IMR-90 (cell line): ENCODE measurements at regions not wholly inside any gene's neighbourhood (a gene's known extent, or its start where the extent isn't known, plus 50 kb on each side); places are given as distances from the start of the nearest gene placed in this dataset.

Experiments
- ATAC-seq: fragments of 200-7000 bp; cut with Tn5 transposase; 2 replicates; pipeline ENCODE4 v1.9.1; 2020; ENCODE audit warnings: low read depth, mild to moderate bottlenecking, moderate library complexity
- BruUV-seq: library from RNA; stranded (reverse); fragments of 400-500 nt; replicated peaks from 2 replicates; lab custom pipeline; 2021; lab: Mats Ljungman, UMichigan
- CTCF ChIA-PET: fragments of 300-600 bp; formaldehyde crosslinking; extraction: SDS; loops from one replicate; lab custom pipeline; 2021; ENCODE audit warnings: antibody characterized with exemption; lab: Yijun Ruan, JAX
- POLR2A ChIA-PET: fragments of 300-600 bp; sonication (Branson Sonifier 250); formaldehyde crosslinking; loops from one replicate; lab custom pipeline; 2022; ENCODE audit warnings: antibody characterized with exemption; ENCODE audit not compliant: unreplicated experiment; lab: Charles Lee
- DNase-seq: peaks from one replicate; pipeline ENCODE4 v3.0.0; 2013
- H2AFZ ChIP-seq: replicated peaks from 2 replicates; pipeline ENCODE3; 2013; ENCODE audit warnings: low read length, mild to moderate bottlenecking; ENCODE audit not compliant: poor library complexity
- H2AK5ac ChIP-seq: 2 replicates; pipeline ENCODE4 v1.6.1; 2013; ENCODE audit warnings: low read depth, low read length, inconsistent platforms
- H2AK9ac ChIP-seq: replicated peaks from 2 replicates; pipeline ENCODE3; 2013; ENCODE audit warnings: mild to moderate bottlenecking, low read depth, low read length, moderate library complexity; ENCODE audit not compliant: poor library complexity
- H2BK120ac ChIP-seq: 2 replicates; pipeline ENCODE4 v1.6.1; 2013; ENCODE audit warnings: low read depth, low read length, inconsistent platforms
- H2BK15ac ChIP-seq: 3 replicates; pipeline ENCODE4 v1.6.1; 2013; ENCODE audit warnings: low read depth, low read length, inconsistent platforms
- H2BK20ac ChIP-seq: 2 replicates; pipeline ENCODE4 v1.6.1; 2013; ENCODE audit warnings: low read depth, mild to moderate bottlenecking, inconsistent platforms, low read length, moderate library complexity
- H2BK5ac ChIP-seq: 2 replicates; pipeline ENCODE4 v1.6.1; 2013; ENCODE audit warnings: mild to moderate bottlenecking, low read depth, low read length, inconsistent platforms; ENCODE audit not compliant: poor library complexity, severe bottlenecking
- H3K14ac ChIP-seq: replicated peaks from 2 replicates; pipeline ENCODE4 v1.6.1; 2013; ENCODE audit warnings: low read depth, low read length, inconsistent platforms
- H3K18ac ChIP-seq: 2 replicates; pipeline ENCODE4 v1.6.1; 2013; ENCODE audit warnings: low read depth, low read length, control low read depth
- H3K23ac ChIP-seq: 2 replicates; pipeline ENCODE4 v1.6.1; 2013; ENCODE audit warnings: low read depth, low read length, inconsistent platforms
- H3K27ac ChIP-seq: 2 replicates; pipeline ENCODE4 v1.5.1; 2013; ENCODE audit warnings: mild to moderate bottlenecking, control low read depth, low read length; ENCODE audit not compliant: insufficient read depth
- H3K27me3 ChIP-seq: 2 replicates; pipeline ENCODE4 v1.6.1; 2013; ENCODE audit warnings: low read length; ENCODE audit not compliant: control insufficient read depth, insufficient read depth
- H3K36me3 ChIP-seq: 2 replicates; pipeline ENCODE4 v1.6.1; 2013; ENCODE audit warnings: low read length, mixed read lengths; ENCODE audit not compliant: control insufficient read depth, insufficient read depth
- H3K4ac ChIP-seq: 2 replicates; pipeline ENCODE4 v1.6.1; 2013; ENCODE audit warnings: low read depth, low read length, inconsistent platforms
- H3K4me1 ChIP-seq: 2 replicates; pipeline ENCODE4 v1.6.1; 2013; ENCODE audit warnings: low read length, mixed read lengths; ENCODE audit not compliant: control insufficient read depth, insufficient read depth
- H3K4me2 ChIP-seq: 2 replicates; pipeline ENCODE4 v1.6.1; 2013; ENCODE audit warnings: low read depth, mild to moderate bottlenecking, control low read depth, low read length, moderate library complexity
- H3K4me3 ChIP-seq: 2 replicates; pipeline ENCODE4 v1.5.1; 2013; ENCODE audit warnings: low read depth, mild to moderate bottlenecking, control low read depth, low read length, moderate library complexity; ENCODE audit not compliant: insufficient read depth
- H3K56ac ChIP-seq: 2 replicates; pipeline ENCODE4 v1.6.1; 2013; ENCODE audit warnings: low read length, inconsistent platforms; ENCODE audit not compliant: insufficient read depth; ENCODE audit errors: extremely low read depth
- H3K79me1 ChIP-seq, 2 experiments: 2 replicates each; pipeline ENCODE4 v1.6.1; 2013; ENCODE audit warnings: low read length in 2 of 2, inconsistent platforms in 1 of 2, low read depth in 1 of 2
- H3K9ac ChIP-seq: 2 replicates; pipeline ENCODE4 v1.6.1; 2013; ENCODE audit warnings: low read depth, low read length, control low read depth
- H3K9me1 ChIP-seq: 2 replicates; pipeline ENCODE4 v1.6.1; 2013; ENCODE audit warnings: low read length, inconsistent platforms; ENCODE audit not compliant: insufficient read depth
- H3K9me3 ChIP-seq: 2 replicates; pipeline ENCODE4 v1.6.1; 2013; ENCODE audit warnings: low read length; ENCODE audit not compliant: control insufficient read depth, insufficient read depth
- H4K20me1 ChIP-seq: 2 replicates; pipeline ENCODE4 v1.6.1; 2013; ENCODE audit warnings: low read length, inconsistent platforms; ENCODE audit not compliant: insufficient read depth
- H4K5ac ChIP-seq: 2 replicates; pipeline ENCODE4 v1.6.1; 2013; ENCODE audit warnings: mild to moderate bottlenecking, low read depth, low read length, control low read depth
- H4K8ac ChIP-seq, 2 experiments: 2 replicates each; pipeline ENCODE4 v1.6.1; 2013; ENCODE audit warnings: low read depth in 2 of 2, low read length in 2 of 2, control low read depth in 1 of 2, inconsistent platforms in 1 of 2
- H4K91ac ChIP-seq: 2 replicates; pipeline ENCODE4 v1.6.1; 2013; ENCODE audit warnings: low read depth, low read length, inconsistent platforms; ENCODE audit not compliant: insufficient read depth
- BHLHE40 ChIP-seq: fragments of 150-350 bp; IDR thresholded peaks from 2 replicates; pipeline ENCODE4 v1.6.1; 2016; ENCODE audit warnings: mild to moderate bottlenecking, low read depth, low read length
- CHD1 ChIP-seq: IDR thresholded peaks from 2 replicates; pipeline ENCODE4 v1.6.1; 2012; ENCODE audit warnings: low read depth, low read length, improper control_type of control experiment
- FOS ChIP-seq: fragments of 150-350 bp; IDR thresholded peaks from 2 replicates; pipeline ENCODE4 v1.6.1; 2016; ENCODE audit warnings: low read depth, low read length
- NFE2L2 ChIP-seq: fragments of 150-350 bp; IDR thresholded peaks from 2 replicates; pipeline ENCODE4 v1.6.1; 2016; ENCODE audit warnings: low read depth, mild to moderate bottlenecking, low read length
- RAD21 ChIP-seq: IDR thresholded peaks from 2 replicates; pipeline ENCODE4 v1.6.1; 2012; ENCODE audit warnings: low read length, improper control_type of control experiment
- RFX5 ChIP-seq: IDR thresholded peaks from 2 replicates; pipeline ENCODE4 v1.8.0; 2012; ENCODE audit warnings: low read depth, mild to moderate bottlenecking, low read length, moderate library complexity
- SMC3 ChIP-seq: fragments of 150-350 bp; IDR thresholded peaks from 2 replicates; pipeline ENCODE4 v1.6.1; 2016; ENCODE audit warnings: low read depth, mild to moderate bottlenecking, antibody characterized with exemption, low read length, moderate library complexity
- WGBS, 2 experiments: methylation state at CpG; one replicate each; pipeline versions ENCODE4 v1.1.5 to v1.1.7; 2013; ENCODE audit warnings: missing lambda C conversion rate in 2 of 2; ENCODE audit not compliant: insufficient read length in 1 of 2; ENCODE audit errors: extremely low coverage in 2 of 2; 5-methylcytosine and 5-hydroxymethylcytosine counted together
- dilution Hi-C: fragments of 300-500 bp; cut with HindIII; formaldehyde crosslinking; loops from one replicate; pipeline ENCODE4 v1.14.3; 2018; ENCODE audit warnings: low sequenced_read_pairs; ENCODE audit not compliant: unreplicated experiment
- in situ Hi-C: fragments of 300-500 bp; cut with MboI; formaldehyde crosslinking; loops from 3 replicates; pipeline ENCODE4 v1.14.3; 2019; ENCODE audit warnings: low sequenced_read_pairs, inconsistent platforms, mixed read lengths
- intact Hi-C: fragments of 100-400 bp; cut with micrococcal nuclease; formaldehyde crosslinking; loops from 2 replicates; pipeline ENCODE4 v1.10.0; 2022
- TF ChIP-seq, protein P1 (sequence below): conservative IDR thresholded peaks from 2 replicates; pipeline ENCODE4 v1.5.1; 2012; ENCODE audit warnings: mild to moderate bottlenecking, low read depth, low read length, improper control_type of control experiment
- TF ChIP-seq, protein P2 (sequence below): fragments of 150-350 bp; IDR thresholded peaks from 2 replicates; pipeline ENCODE4 v1.6.1; 2016; ENCODE audit warnings: low read depth, mild to moderate bottlenecking, low read length, moderate library complexity, borderline replicate concordance

DNA sequence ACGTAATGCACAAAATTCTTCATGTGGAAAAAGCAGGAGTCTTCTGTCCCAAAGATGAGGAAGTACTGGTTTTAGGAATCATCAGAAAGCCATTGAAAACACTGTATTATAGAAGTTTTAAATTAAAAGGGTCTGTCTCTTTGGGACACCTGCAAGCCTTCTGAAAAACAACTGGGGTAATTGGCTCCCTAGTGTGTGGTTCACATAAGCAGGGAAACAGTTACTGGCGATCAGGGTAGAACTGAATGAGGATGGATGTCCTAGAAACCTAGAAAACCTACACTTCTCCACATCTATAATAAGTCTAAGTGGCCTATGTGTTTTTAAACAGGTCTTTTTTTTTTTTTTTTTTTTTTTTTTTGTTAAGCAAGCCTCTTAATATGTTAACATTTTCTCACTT, 945.5 kb upstream of the PCDH10 start:
- Histone ChIP-seq H2AK9ac (no peak overlapping the region), H3K14ac (no peak overlapping the region), H3K18ac (no peak overlapping the region), H3K23ac (no peak overlapping the region), H3K9ac (no peak overlapping the region), H2BK20ac (no peak overlapping the region), H3K4me2 (no peak overlapping the region), H3K4me3 (no peak overlapping the region), H2AK5ac (no peak overlapping the region), H4K8ac (no peak overlapping the region), H3K9me1 (no peaks in the 10 kb centered on the region), H2BK5ac (no peak overlapping the region), H4K5ac (no peak overlapping the region), H4K91ac (no peak overlapping the region), H3K4ac (no peak overlapping the region), H3K27ac (no peak overlapping the region), H4K20me1 (no peaks in the 10 kb centered on the region), H3K9me3 (no peaks in the 10 kb centered on the region), H2BK120ac (no peak overlapping the region), H2AFZ (no peak overlapping the region), H3K4me1 (no peaks in the 10 kb centered on the region), H3K36me3 (no peaks in the 10 kb centered on the region), H3K56ac (no peak overlapping the region), H3K79me1 (no peaks in the 10 kb centered on the region), H2BK15ac (no peak overlapping the region), H3K27me3 (no peaks in the 10 kb centered on the region)
- CTCF ChIA-PET: no interaction called here
- TF ChIP-seq, protein P1, sequence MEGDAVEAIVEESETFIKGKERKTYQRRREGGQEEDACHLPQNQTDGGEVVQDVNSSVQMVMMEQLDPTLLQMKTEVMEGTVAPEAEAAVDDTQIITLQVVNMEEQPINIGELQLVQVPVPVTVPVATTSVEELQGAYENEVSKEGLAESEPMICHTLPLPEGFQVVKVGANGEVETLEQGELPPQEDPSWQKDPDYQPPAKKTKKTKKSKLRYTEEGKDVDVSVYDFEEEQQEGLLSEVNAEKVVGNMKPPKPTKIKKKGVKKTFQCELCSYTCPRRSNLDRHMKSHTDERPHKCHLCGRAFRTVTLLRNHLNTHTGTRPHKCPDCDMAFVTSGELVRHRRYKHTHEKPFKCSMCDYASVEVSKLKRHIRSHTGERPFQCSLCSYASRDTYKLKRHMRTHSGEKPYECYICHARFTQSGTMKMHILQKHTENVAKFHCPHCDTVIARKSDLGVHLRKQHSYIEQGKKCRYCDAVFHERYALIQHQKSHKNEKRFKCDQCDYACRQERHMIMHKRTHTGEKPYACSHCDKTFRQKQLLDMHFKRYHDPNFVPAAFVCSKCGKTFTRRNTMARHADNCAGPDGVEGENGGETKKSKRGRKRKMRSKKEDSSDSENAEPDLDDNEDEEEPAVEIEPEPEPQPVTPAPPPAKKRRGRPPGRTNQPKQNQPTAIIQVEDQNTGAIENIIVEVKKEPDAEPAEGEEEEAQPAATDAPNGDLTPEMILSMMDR: no peak
- TF ChIP-seq FOS (no peak), CHD1 (no peak), SMC3 (no peak), RAD21 (no peak), RFX5 (no peak), BHLHE40 (no peak), NFE2L2 (no peak)
- TF ChIP-seq, protein P2, sequence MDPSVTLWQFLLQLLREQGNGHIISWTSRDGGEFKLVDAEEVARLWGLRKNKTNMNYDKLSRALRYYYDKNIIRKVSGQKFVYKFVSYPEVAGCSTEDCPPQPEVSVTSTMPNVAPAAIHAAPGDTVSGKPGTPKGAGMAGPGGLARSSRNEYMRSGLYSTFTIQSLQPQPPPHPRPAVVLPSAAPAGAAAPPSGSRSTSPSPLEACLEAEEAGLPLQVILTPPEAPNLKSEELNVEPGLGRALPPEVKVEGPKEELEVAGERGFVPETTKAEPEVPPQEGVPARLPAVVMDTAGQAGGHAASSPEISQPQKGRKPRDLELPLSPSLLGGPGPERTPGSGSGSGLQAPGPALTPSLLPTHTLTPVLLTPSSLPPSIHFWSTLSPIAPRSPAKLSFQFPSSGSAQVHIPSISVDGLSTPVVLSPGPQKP: no peak
- no TSS peak for BruUV-seq
- dilution Hi-C loops (no loop called here), in situ Hi-C loops (no loop called here), intact Hi-C loops (no loop called here)
- no peak for ATAC-seq
- no CpG with 5 or more reads among the region's 2 CpGs for WGBS, 2 experiments
- POLR2A ChIA-PET: no interaction called here
- no peak for DNase-seq
